ENCODE measurements at regions not wholly inside any gene's neighbourhood (a gene's known extent, or its start where the extent isn't known, plus 50 kb on each side); places are given as distances from the start of the nearest gene placed in this dataset.

- Histone ChIP-seq H2AFZ (no peak overlapping the region), H3K4me3 (ENCODE audit: low read depth, low read length) (no peak overlapping the region), H3K27me3 (ENCODE audit: control insufficient read depth, insufficient read depth, low read length) (no peaks in the 10 kb centered on the region), H3K4me1 (no peaks in the 10 kb centered on the region), H3K36me3 (ENCODE audit: control insufficient read depth, insufficient read depth, low read length) (no peaks in the 10 kb centered on the region), H3K9me3 (ENCODE audit: control insufficient read depth, low read length) (no peaks in the 10 kb centered on the region), H3K79me2 (no peaks in the 10 kb centered on the region), H3K9ac (no peak overlapping the region), H3K27ac (no peak overlapping the region), H3K4me2 (ENCODE audit: low read length) (no peak overlapping the region)
- TF ChIP-seq, protein P1, sequence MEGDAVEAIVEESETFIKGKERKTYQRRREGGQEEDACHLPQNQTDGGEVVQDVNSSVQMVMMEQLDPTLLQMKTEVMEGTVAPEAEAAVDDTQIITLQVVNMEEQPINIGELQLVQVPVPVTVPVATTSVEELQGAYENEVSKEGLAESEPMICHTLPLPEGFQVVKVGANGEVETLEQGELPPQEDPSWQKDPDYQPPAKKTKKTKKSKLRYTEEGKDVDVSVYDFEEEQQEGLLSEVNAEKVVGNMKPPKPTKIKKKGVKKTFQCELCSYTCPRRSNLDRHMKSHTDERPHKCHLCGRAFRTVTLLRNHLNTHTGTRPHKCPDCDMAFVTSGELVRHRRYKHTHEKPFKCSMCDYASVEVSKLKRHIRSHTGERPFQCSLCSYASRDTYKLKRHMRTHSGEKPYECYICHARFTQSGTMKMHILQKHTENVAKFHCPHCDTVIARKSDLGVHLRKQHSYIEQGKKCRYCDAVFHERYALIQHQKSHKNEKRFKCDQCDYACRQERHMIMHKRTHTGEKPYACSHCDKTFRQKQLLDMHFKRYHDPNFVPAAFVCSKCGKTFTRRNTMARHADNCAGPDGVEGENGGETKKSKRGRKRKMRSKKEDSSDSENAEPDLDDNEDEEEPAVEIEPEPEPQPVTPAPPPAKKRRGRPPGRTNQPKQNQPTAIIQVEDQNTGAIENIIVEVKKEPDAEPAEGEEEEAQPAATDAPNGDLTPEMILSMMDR (IDR thresholded peaks at IDR 0.05) = no peak
Observed at GRCh38 chr15:60264088-60264487, 133.7 kb downstream of the ANXA2 start.

DNA sequence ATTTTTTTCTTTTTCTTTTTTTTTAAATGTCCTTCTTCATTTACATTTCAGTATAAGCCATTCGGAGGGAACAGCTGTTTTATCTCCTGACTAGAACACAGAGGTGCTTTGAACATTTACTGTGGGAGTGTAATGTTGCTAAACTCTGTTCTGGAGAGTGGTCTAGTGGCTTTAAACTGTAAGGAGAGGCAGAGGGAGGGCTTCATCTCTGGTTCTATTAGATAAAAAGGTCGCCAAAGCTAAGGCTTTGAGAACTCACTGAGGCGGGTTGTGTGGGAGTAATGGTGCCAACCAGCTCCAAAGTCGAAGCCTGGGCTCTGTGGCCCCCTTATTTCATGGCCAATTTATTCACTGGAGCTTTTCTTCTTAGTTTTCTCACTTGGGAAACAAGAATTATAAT, 133.2 kb downstream of the ANXA2 start:
- no peaks in the 10 kb centered on the region for H3K4me1 ChIP-seq
- no peaks in the 10 kb centered on the region for H3K36me3 ChIP-seq (ENCODE audit: control insufficient read depth, insufficient read depth, low read length)
- no peak overlapping the region for H2AFZ ChIP-seq
- no peak overlapping the region for H3K27ac ChIP-seq
- H3K4me2 ChIP-seq (ENCODE audit: low read length) = no peak overlapping the region
- H3K79me2 ChIP-seq = no peaks in the 10 kb centered on the region
- no peaks in the 10 kb centered on the region for H3K27me3 ChIP-seq (ENCODE audit: control insufficient read depth, insufficient read depth, low read length)
- no peaks in the 10 kb centered on the region for H3K9me3 ChIP-seq (ENCODE audit: control insufficient read depth, low read length)
- H3K9ac ChIP-seq = no peak overlapping the region
- no peak overlapping the region for H3K4me3 ChIP-seq (ENCODE audit: low read depth, low read length)
- TF ChIP-seq, protein P1 (IDR thresholded peaks at IDR 0.05) = no peak

- H3K4me3 ChIP-seq (ENCODE audit: low read depth, low read length) = no peak overlapping the region
- H3K36me3 ChIP-seq (ENCODE audit: control insufficient read depth, insufficient read depth, low read length) = no peaks in the 10 kb centered on the region
- no peaks in the 10 kb centered on the region for H3K9me3 ChIP-seq (ENCODE audit: control insufficient read depth, low read length)
- H3K4me2 ChIP-seq (ENCODE audit: low read length) = no peak overlapping the region
- no peaks in the 10 kb centered on the region for H3K4me1 ChIP-seq
- H3K27ac ChIP-seq = no peak overlapping the region
- TF ChIP-seq, protein P1 (IDR thresholded peaks at IDR 0.05) = no peak
- H3K9ac ChIP-seq = no peak overlapping the region
- H3K27me3 ChIP-seq (ENCODE audit: control insufficient read depth, insufficient read depth, low read length) = no peaks in the 10 kb centered on the region
- no peak overlapping the region for H2AFZ ChIP-seq
- no peaks in the 10 kb centered on the region for H3K79me2 ChIP-seq
Observed at GRCh38 chr15:60265057-60265456, 132.7 kb downstream of the ANXA2 start.

GRCh38 chr15:60272623-60273022, 125.2 kb downstream of the ANXA2 start:
- Histone ChIP-seq H3K27ac (no peak overlapping the region), H3K9me3 (ENCODE audit: control insufficient read depth, low read length) (no peaks in the 10 kb centered on the region), H2AFZ (no peak overlapping the region), H3K4me2 (ENCODE audit: low read length) (no peak overlapping the region), H3K27me3 (ENCODE audit: control insufficient read depth, insufficient read depth, low read length) (no peaks in the 10 kb centered on the region), H3K9ac (no peak overlapping the region), H3K36me3 (ENCODE audit: control insufficient read depth, insufficient read depth, low read length) (no peaks in the 10 kb centered on the region), H3K4me3 (ENCODE audit: low read depth, low read length) (no peak overlapping the region), H3K4me1 (no peaks in the 10 kb centered on the region), H3K79me2 (no peaks in the 10 kb centered on the region)
- TF ChIP-seq, protein P1 (IDR thresholded peaks at IDR 0.05) = no peak

GRCh38 chr15:60275624-60276023, 122.2 kb downstream of the ANXA2 start:
- Histone ChIP-seq H3K4me2 (ENCODE audit: low read length) (no peak overlapping the region), H3K27ac (no peak overlapping the region), H3K4me1 (no peaks in the 10 kb centered on the region), H3K36me3 (ENCODE audit: control insufficient read depth, insufficient read depth, low read length) (no peaks in the 10 kb centered on the region), H3K27me3 (ENCODE audit: control insufficient read depth, insufficient read depth, low read length) (no peaks in the 10 kb centered on the region), H3K9ac (no peak overlapping the region), H3K9me3 (ENCODE audit: control insufficient read depth, low read length) (no peaks in the 10 kb centered on the region), H3K4me3 (ENCODE audit: low read depth, low read length) (no peak overlapping the region), H3K79me2 (no peaks in the 10 kb centered on the region), H2AFZ (no peak overlapping the region)
- TF ChIP-seq, protein P1 (IDR thresholded peaks at IDR 0.05) = no peak

Data from parathyroid adenoma (tissue), 2 donors.